Liver (tissue), 8 donors: ENCODE measurements at regions not wholly inside any gene's neighbourhood (a gene's known extent, or its start where the extent isn't known, plus 50 kb on each side); places are given as distances from the start of the nearest gene placed in this dataset.

Experiments
- DNase-seq: peaks from one replicate; pipeline ENCODE4 v3.0.0-alpha.2; 2017; ENCODE audit warnings: low spot score
- H3K27ac ChIP-seq, 2 donors: one replicate each; pipeline ENCODE4 v1.7.0; 2013; ENCODE audit warnings: inconsistent platforms in 2 of 2, low read length in 2 of 2, control low read depth in 1 of 2, low read depth in 1 of 2, mild to moderate bottlenecking in 1 of 2
- H3K27me3 ChIP-seq, 4 donors: one replicate each; pipeline versions ENCODE4 v1.6.1 to v1.7.0; 2013; ENCODE audit warnings: low read length in 3 of 4, inconsistent platforms in 1 of 4, mild to moderate bottlenecking in 1 of 4, moderate library complexity in 1 of 4; ENCODE audit not compliant: control insufficient read depth in 4 of 4, insufficient read depth in 4 of 4
- H3K36me3 ChIP-seq, 4 donors: one replicate each; pipeline versions ENCODE4 v1.6.1 to v1.7.0; 2013; ENCODE audit warnings: low read length in 3 of 4, mild to moderate bottlenecking in 3 of 4, low read depth in 1 of 4, moderate library complexity in 1 of 4; ENCODE audit not compliant: control insufficient read depth in 4 of 4, insufficient read depth in 3 of 4
- H3K4me1 ChIP-seq, 4 donors: one replicate each; pipeline versions ENCODE4 v1.6.1 to v1.7.0; 2013; ENCODE audit warnings: low read length in 3 of 4, mild to moderate bottlenecking in 3 of 4, moderate library complexity in 1 of 4; ENCODE audit not compliant: control insufficient read depth in 4 of 4, insufficient read depth in 4 of 4
- H3K4me3 ChIP-seq, 3 donors: one replicate each; pipeline versions ENCODE4 v1.6.1 to v1.7.0; 2013; ENCODE audit warnings: low read length in 3 of 3, control low read depth in 1 of 3, low read depth in 1 of 3, mild to moderate bottlenecking in 1 of 3
- H3K9ac ChIP-seq, 2 donors: one replicate each; pipeline ENCODE4 v1.7.0; 2013; ENCODE audit warnings: low read length in 2 of 2, mild to moderate bottlenecking in 2 of 2, moderate library complexity in 2 of 2, control low read depth in 1 of 2, low read depth in 1 of 2
- H3K9me3 ChIP-seq, 4 donors: one replicate each; pipeline versions ENCODE4 v1.6.1 to v1.7.0; 2013; ENCODE audit warnings: low read length in 3 of 4; ENCODE audit not compliant: control insufficient read depth in 4 of 4
- ATF3 ChIP-seq: IDR thresholded peaks from 2 replicates; pipeline ENCODE4 v1.6.1; 2016; ENCODE audit warnings: antibody characterized with exemption
- EGR1 ChIP-seq, 2 donors: IDR thresholded peaks; 2 replicates each; pipeline ENCODE4 v1.6.1; 2016 to 2018; ENCODE audit warnings: antibody characterized with exemption in 2 of 2, low read depth in 2 of 2
- FOXA1 ChIP-seq: IDR thresholded peaks from 2 replicates; pipeline ENCODE4 v1.6.1; 2016; ENCODE audit warnings: antibody characterized with exemption
- FOXA2 ChIP-seq: IDR thresholded peaks from 2 replicates; pipeline ENCODE4 v1.6.1; 2016; ENCODE audit warnings: antibody characterized with exemption
- GABPA ChIP-seq, 2 donors: IDR thresholded peaks in 1 of 2; conservative IDR thresholded peaks in 1 of 2; 2 replicates each; pipeline ENCODE4 v1.6.1; 2016; ENCODE audit warnings: antibody characterized with exemption in 2 of 2, mild to moderate bottlenecking in 1 of 2, moderate library complexity in 1 of 2
- HNF4A ChIP-seq, 2 donors: conservative IDR thresholded peaks; 2 replicates each; pipeline ENCODE4 v1.6.1; 2016; ENCODE audit warnings: antibody characterized with exemption in 2 of 2, mild to moderate bottlenecking in 2 of 2
- HNF4G ChIP-seq: IDR thresholded peaks from 2 replicates; pipeline ENCODE4 v1.6.1; 2016; ENCODE audit warnings: antibody characterized with exemption
- JUND ChIP-seq, 2 donors: IDR thresholded peaks; 2 replicates each; pipeline ENCODE4 v1.6.1; 2016; ENCODE audit warnings: antibody characterized with exemption in 2 of 2
- MAX ChIP-seq: IDR thresholded peaks from 2 replicates; pipeline ENCODE4 v1.6.1; 2016; ENCODE audit warnings: antibody characterized with exemption
- NR2F2 ChIP-seq: IDR thresholded peaks from 2 replicates; pipeline ENCODE4 v1.6.1; 2016; ENCODE audit warnings: antibody characterized with exemption
- RAD21 ChIP-seq, 2 donors: IDR thresholded peaks; 2 replicates each; pipeline ENCODE4 v1.6.1; 2016; ENCODE audit warnings: antibody characterized with exemption in 2 of 2, mild to moderate bottlenecking in 2 of 2
- REST ChIP-seq: IDR thresholded peaks from 2 replicates; pipeline ENCODE4 v1.6.1; 2016; ENCODE audit warnings: antibody characterized with exemption, mild to moderate bottlenecking
- RXRA ChIP-seq, 2 donors: IDR thresholded peaks; 2 replicates each; pipeline ENCODE4 v1.6.1; 2017 to 2018; ENCODE audit warnings: antibody characterized with exemption in 2 of 2, mild to moderate bottlenecking in 1 of 2
- SP1 ChIP-seq: IDR thresholded peaks from 2 replicates; pipeline ENCODE4 v1.6.1; 2018; ENCODE audit warnings: antibody characterized with exemption, mild to moderate bottlenecking
- TAF1 ChIP-seq: conservative IDR thresholded peaks from 2 replicates; pipeline ENCODE4 v1.6.1; 2016; ENCODE audit warnings: antibody characterized with exemption, mild to moderate bottlenecking
- YY1 ChIP-seq: IDR thresholded peaks from 2 replicates; pipeline ENCODE4 v1.6.1; 2016; ENCODE audit warnings: antibody characterized with exemption, mild to moderate bottlenecking
- WGBS: extraction: QIAGEN DNeasy Blood & Tissue Kit; methylation state at CpG from one replicate; pipeline ENCODE4 v1.1.7; 2013; 5-methylcytosine and 5-hydroxymethylcytosine counted together
- TF ChIP-seq, protein P1 (sequence below): IDR thresholded peaks from 2 replicates; pipeline ENCODE4 v1.6.1; 2016; ENCODE audit warnings: antibody characterized with exemption
- TF ChIP-seq, protein P2 (sequence below): fragments of 150-350 bp; IDR thresholded peaks from 2 replicates; pipeline ENCODE4 v1.5.1; 2017; ENCODE audit warnings: improper control_type of control experiment, low read depth, low read length; ENCODE audit not compliant: missing input control
- donor health status: healthy.
- donor health status: healthy.
- donor health status: healthy.
- donor health status: healthy.
- donor health status: healthy.

GRCh38 chr10:64952042-64952441, 1430.8 kb downstream of the REEP3 start (continued):
- TF ChIP-seq, protein P1, sequence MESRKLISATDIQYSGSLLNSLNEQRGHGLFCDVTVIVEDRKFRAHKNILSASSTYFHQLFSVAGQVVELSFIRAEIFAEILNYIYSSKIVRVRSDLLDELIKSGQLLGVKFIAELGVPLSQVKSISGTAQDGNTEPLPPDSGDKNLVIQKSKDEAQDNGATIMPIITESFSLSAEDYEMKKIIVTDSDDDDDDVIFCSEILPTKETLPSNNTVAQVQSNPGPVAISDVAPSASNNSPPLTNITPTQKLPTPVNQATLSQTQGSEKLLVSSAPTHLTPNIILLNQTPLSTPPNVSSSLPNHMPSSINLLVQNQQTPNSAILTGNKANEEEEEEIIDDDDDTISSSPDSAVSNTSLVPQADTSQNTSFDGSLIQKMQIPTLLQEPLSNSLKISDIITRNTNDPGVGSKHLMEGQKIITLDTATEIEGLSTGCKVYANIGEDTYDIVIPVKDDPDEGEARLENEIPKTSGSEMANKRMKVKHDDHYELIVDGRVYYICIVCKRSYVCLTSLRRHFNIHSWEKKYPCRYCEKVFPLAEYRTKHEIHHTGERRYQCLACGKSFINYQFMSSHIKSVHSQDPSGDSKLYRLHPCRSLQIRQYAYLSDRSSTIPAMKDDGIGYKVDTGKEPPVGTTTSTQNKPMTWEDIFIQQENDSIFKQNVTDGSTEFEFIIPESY = no peak
- TF ChIP-seq FOXA1 (no peak), MAX (no peak), GABPA (IDR thresholded peaks at IDR 0.05 in 1 of 2, conservative IDR thresholded peaks at IDR 0.05 in 1 of 2) (no peak), HNF4G (no peak)

GRCh38 chr10:64956441-64956840, 1435.2 kb downstream of the REEP3 start:
- H3K27me3 ChIP-seq = no peaks in the 10 kb centered on the region
- TF ChIP-seq RXRA (IDR thresholded peaks at IDR 0.05) = no peak
- no peak for TF ChIP-seq GABPA (IDR thresholded peaks at IDR 0.05 in 1 of 2, conservative IDR thresholded peaks at IDR 0.05 in 1 of 2)
- TF ChIP-seq, protein P2, sequence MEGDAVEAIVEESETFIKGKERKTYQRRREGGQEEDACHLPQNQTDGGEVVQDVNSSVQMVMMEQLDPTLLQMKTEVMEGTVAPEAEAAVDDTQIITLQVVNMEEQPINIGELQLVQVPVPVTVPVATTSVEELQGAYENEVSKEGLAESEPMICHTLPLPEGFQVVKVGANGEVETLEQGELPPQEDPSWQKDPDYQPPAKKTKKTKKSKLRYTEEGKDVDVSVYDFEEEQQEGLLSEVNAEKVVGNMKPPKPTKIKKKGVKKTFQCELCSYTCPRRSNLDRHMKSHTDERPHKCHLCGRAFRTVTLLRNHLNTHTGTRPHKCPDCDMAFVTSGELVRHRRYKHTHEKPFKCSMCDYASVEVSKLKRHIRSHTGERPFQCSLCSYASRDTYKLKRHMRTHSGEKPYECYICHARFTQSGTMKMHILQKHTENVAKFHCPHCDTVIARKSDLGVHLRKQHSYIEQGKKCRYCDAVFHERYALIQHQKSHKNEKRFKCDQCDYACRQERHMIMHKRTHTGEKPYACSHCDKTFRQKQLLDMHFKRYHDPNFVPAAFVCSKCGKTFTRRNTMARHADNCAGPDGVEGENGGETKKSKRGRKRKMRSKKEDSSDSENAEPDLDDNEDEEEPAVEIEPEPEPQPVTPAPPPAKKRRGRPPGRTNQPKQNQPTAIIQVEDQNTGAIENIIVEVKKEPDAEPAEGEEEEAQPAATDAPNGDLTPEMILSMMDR = no peak
- H3K36me3 ChIP-seq = no peaks in the 10 kb centered on the region
- no peak overlapping the region for H3K27ac ChIP-seq
- DNase-seq = no peak
- peaks cover 0 to 17% (median 3%) of the 10 kb centered on the region in 4 donors for H3K9me3 ChIP-seq
- no peak overlapping the region for H3K4me3 ChIP-seq
- H3K4me1 ChIP-seq = no peaks in the 10 kb centered on the region
- 89% methylated on average over 1 of the region's 1 CpG for WGBS
- no peak overlapping the region for H3K9ac ChIP-seq

DNA sequence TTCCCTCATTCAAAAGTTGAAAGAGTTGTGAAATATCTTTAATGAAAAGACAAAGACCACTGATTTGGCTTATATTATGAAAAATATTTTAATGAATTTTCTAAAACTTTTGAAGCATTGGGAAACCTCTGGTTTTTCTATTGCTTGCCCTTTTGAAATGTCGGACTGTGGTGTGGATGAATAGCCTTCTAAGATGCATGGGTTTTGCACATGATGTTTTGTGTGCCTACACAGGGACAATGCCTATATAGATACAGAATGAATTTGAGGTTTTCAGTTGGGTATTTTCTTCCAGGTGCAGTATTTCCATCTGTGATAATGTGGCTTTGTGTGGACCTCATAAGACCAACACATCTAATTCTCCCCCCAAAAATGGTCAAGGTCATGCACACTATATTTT, 1437.9 kb downstream of the REEP3 start:
- Histone ChIP-seq H3K9ac (no peak overlapping the region), H3K9me3 (peaks cover 0 to 5% (median 0%) of the 10 kb centered on the region in 4 donors), H3K4me1 (no peaks in the 10 kb centered on the region), H3K4me3 (no peak overlapping the region), H3K36me3 (no peaks in the 10 kb centered on the region), H3K27ac (no peak overlapping the region), H3K27me3 (no peaks in the 10 kb centered on the region)
- DNase-seq = no peak
- 92% methylated on average over 1 of the region's 1 CpG for WGBS
- no peak for TF ChIP-seq HNF4A (conservative IDR thresholded peaks at IDR 0.05)
- no peak for TF ChIP-seq YY1
- TF ChIP-seq SP1 = no peak
- TF ChIP-seq REST = no peak
- TF ChIP-seq NR2F2 = no peak
- TF ChIP-seq ATF3 = no peak
- TF ChIP-seq RXRA (IDR thresholded peaks at IDR 0.05) = no peak
- no peak for TF ChIP-seq GABPA (IDR thresholded peaks at IDR 0.05 in 1 of 2, conservative IDR thresholded peaks at IDR 0.05 in 1 of 2)
- no peak for TF ChIP-seq RAD21 (IDR thresholded peaks at IDR 0.05)
- TF ChIP-seq, protein P2 = no peak
- TF ChIP-seq FOXA2 = no peak
- TF ChIP-seq JUND (IDR thresholded peaks at IDR 0.05) = no peak
- no peak for TF ChIP-seq HNF4G
- no peak for TF ChIP-seq EGR1 (IDR thresholded peaks at IDR 0.05; ENCODE audit: low read depth in 2 of 2)
- no peak for TF ChIP-seq TAF1
- TF ChIP-seq MAX = no peak
- no peak for TF ChIP-seq FOXA1
- TF ChIP-seq, protein P1 = no peak
